Heart left ventricle (tissue), 16 donors: ENCODE measurements at regions not wholly inside any gene's neighbourhood (a gene's known extent, or its start where the extent isn't known, plus 50 kb on each side); places are given as distances from the start of the nearest gene placed in this dataset.

ENCODE experiments used
- ATAC-seq, 4 donors: fragments of 200-7000 bp; cut with Tn5 transposase; one replicate each; pipeline ENCODE4 v1.9.1; 2020 to 2022; ENCODE audit warnings: moderate library complexity in 4 of 4, mild to moderate bottlenecking in 3 of 4, moderate number of reproducible peaks in 1 of 4
- DNase-seq, 5 donors: peaks; one replicate each; pipeline ENCODE4 v3.0.0-alpha.2; 2020
- H3K27ac ChIP-seq, 12 donors: fragments of 200-600 bp; sonication (generic) in 4 of 12; one replicate each; pipeline versions ENCODE4 v1.5.0 to v1.8.0; 2016 to 2022; ENCODE audit warnings: mild to moderate bottlenecking in 2 of 12
- H3K27me3 ChIP-seq, 9 donors: fragments of 200-600 bp; sonication (generic) in 2 of 9; one replicate each; pipeline versions ENCODE4 v1.5.1 to v1.8.0; 2016 to 2022; ENCODE audit warnings: mild to moderate bottlenecking in 3 of 9
- H3K36me3 ChIP-seq, 9 donors: fragments of 200-600 bp; sonication (generic) in 2 of 9; one replicate each; pipeline versions ENCODE4 v1.5.0 to v1.8.0; 2018 to 2022; ENCODE audit warnings: mild to moderate bottlenecking in 2 of 9
- H3K4me1 ChIP-seq, 12 donors: fragments of 200-600 bp; sonication (generic) in 4 of 12; one replicate each; pipeline versions ENCODE4 v1.5.0 to v1.8.0; 2016 to 2022; ENCODE audit warnings: mild to moderate bottlenecking in 3 of 12
- H3K4me3 ChIP-seq, 12 donors: fragments of 200-600 bp; sonication (generic) in 4 of 12; one replicate each; pipeline versions ENCODE4 v1.5.0 to v1.8.0; 2017 to 2022; ENCODE audit warnings: mild to moderate bottlenecking in 9 of 12, moderate library complexity in 4 of 12
- H3K9me3 ChIP-seq, 12 donors: fragments of 200-600 bp; sonication (generic) in 4 of 12; one replicate each; pipeline versions ENCODE4 v1.5.0 to v1.8.0; 2016 to 2022; ENCODE audit warnings: mild to moderate bottlenecking in 1 of 12
- POLR2A ChIP-seq, 2 donors: fragments of 450-650 bp; IDR thresholded peaks; one replicate each; pipeline ENCODE4 v1.6.1; 2017; ENCODE audit warnings: antibody characterized with exemption in 2 of 2, mild to moderate bottlenecking in 2 of 2, moderate library complexity in 2 of 2
- WGBS, 4 donors: extraction: QIAGEN DNeasy Blood & Tissue Kit in 2 of 4; methylation state at CpG; one replicate each; pipeline versions ENCODE4 v1.1.5 to v1.1.7; 2013 to 2018; 5-methylcytosine and 5-hydroxymethylcytosine counted together
- intact Hi-C, 10 donors: fragments of 100-400 bp; cut with DNase I; formaldehyde crosslinking; loops; one replicate each; pipeline versions ENCODE4 v1.11.1 to v1.14.2; 2022
- TF ChIP-seq, protein P1 (sequence below), 12 donors: fragments of 200-600 bp; sonication (generic) in 4 of 12; IDR thresholded peaks; one replicate each; pipeline versions ENCODE4 v1.5.0 to v1.8.0; 2018 to 2022; ENCODE audit warnings: antibody characterized with exemption in 12 of 12, mild to moderate bottlenecking in 5 of 12
- donor health status: ischemic (EF 13 %, LVEDD 7.1; RV severe dilation, severe dysfunction).
- donor health status: healthy with polysubstance abuse.
- donor health status: DM: no; HTN: yes; CAD: no.
- donor health status: DM: no; HTN: no; CAD: no.
- donor health status: ischemic (EF 25% LVEDD 6.9; RV normal size, moderate dysfunction).
- donor health status: ischemic (EF 25% LVEDD 5.7; RV mildly dilated, moderate dysfunction).
- donor health status: healthy.
- donor health status: DM: yes; HTN: yes; CAD: no.
- donor health status: ischemic (EF 35%, LVEDD 5.7; RV mildly dilated, moderate dysfunction).
- donor health status: nonischemic (EF 11% LVEDD 7.7; RV severe dilation, severe dysfunction).
- donor health status: DM: yes; HTN: yes; CAD: no.
- donor health status: PGD.
- donor health status: ischemic (EF 29% LVEDD 5.4; RV normal size, mild dysfunction).
- donor health status: nonischemic (EF 23%, LVEDD 6.1; RV moderate dilation, normal function).

DNA sequence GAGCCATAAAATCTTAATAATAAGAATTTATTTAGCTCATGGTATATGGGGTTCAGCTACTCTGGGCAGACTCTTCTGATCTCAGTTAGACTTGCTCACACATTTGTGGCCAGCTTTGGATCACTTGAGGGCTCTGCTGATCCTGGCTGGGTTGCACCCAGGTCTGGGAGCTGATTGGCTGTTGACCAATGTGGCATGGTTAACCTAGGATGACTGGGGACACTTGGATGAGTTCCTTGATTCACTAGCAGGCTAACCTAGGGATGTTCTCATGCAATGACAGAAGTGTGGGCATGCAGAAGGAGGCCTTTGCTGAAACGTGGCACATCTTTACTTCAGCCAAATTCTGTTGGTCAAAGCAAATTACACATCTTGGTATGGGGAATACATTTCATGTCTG, 569.5 kb downstream of the UTRN start:
- TF ChIP-seq POLR2A (IDR thresholded peaks at IDR 0.05): no peak
- TF ChIP-seq, protein P1, sequence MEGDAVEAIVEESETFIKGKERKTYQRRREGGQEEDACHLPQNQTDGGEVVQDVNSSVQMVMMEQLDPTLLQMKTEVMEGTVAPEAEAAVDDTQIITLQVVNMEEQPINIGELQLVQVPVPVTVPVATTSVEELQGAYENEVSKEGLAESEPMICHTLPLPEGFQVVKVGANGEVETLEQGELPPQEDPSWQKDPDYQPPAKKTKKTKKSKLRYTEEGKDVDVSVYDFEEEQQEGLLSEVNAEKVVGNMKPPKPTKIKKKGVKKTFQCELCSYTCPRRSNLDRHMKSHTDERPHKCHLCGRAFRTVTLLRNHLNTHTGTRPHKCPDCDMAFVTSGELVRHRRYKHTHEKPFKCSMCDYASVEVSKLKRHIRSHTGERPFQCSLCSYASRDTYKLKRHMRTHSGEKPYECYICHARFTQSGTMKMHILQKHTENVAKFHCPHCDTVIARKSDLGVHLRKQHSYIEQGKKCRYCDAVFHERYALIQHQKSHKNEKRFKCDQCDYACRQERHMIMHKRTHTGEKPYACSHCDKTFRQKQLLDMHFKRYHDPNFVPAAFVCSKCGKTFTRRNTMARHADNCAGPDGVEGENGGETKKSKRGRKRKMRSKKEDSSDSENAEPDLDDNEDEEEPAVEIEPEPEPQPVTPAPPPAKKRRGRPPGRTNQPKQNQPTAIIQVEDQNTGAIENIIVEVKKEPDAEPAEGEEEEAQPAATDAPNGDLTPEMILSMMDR (IDR thresholded peaks at IDR 0.05): no peak
- peaks cover 0 to 3% (median 0%) of the 10 kb centered on the region in 12 donors for H3K4me1 ChIP-seq
- WGBS, 4 donors: 75 to 92% (median 85%) methylated on average over 1 of the region's 1 CpG
- no peaks in the 10 kb centered on the region for H3K27me3 ChIP-seq
- ATAC-seq (no peak), DNase-seq (no peak)
- H3K4me3 ChIP-seq: no peak overlapping the region
- H3K9me3 ChIP-seq: no peaks in the 10 kb centered on the region
- intact Hi-C loops: no loop called here
- no peak overlapping the region for H3K27ac ChIP-seq
- H3K36me3 ChIP-seq: peaks cover 0 to 45% (median 36%) of the 10 kb centered on the region in 9 donors

DNA sequence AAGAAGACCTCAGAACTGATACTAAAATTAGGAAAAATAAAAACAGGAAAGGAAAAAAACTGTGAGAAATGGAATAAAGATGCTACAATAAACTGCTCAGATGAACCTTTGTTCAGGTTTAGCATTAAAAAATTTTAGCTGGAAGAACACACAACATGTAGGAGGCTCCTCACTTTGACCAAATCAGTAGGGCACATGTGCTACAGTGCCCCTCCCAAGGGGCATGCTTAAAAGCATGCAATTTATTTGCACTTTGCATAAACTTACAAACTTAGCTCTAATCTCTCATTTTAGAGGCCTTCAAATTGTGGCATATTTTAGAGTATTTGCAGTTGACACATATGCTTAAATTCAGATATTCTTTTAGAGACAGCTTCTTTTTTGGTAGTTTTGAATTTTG, 570.2 kb downstream of the UTRN start:
- Histone ChIP-seq H3K36me3 (peaks cover 0 to 38% (median 34%) of the 10 kb centered on the region in 9 donors), H3K4me1 (peaks cover 0 to 3% (median 0%) of the 10 kb centered on the region in 12 donors), H3K4me3 (no peak overlapping the region), H3K27ac (no peak overlapping the region), H3K9me3 (no peaks in the 10 kb centered on the region), H3K27me3 (no peaks in the 10 kb centered on the region)
- no peak for DNase-seq
- intact Hi-C loops: no loop called here
- TF ChIP-seq, protein P1 (IDR thresholded peaks at IDR 0.05): no peak
- TF ChIP-seq POLR2A (IDR thresholded peaks at IDR 0.05): no peak
- ATAC-seq: no peak

DNA sequence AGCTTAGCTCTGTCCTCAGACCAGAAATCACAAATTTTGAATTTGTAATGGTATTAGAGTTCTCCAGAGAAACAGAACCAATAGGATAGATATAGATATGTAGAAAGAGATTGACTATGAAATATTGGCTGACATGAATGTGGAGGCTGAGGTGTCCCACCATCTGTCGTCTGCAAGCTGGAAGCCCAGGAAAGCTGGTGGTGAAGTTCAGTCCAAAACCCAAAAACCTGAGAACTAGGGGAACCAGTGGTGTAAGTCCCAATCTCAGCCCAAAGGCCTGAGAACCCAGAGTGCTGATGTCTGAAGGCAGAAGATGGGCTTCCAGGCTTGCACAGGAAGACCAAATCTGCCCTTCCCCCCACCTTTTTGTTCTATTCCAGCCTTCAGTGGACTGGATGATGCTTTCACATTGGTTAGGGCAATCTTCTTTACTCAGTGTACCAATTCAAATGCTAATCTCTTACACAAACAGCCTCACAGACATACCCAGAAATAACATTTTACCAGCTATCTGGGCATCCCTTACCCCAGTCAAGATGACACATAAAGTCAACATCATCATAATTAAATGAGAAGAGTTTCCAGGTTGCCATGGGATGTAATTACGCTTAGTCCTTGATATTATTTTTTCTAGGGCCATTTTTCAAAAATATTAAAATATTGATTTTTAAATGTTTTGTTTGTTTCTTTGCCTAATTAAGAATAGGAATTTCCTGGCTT, 570.8 kb downstream of the UTRN start:
- intact Hi-C loops: no loop called here
- no peak for DNase-seq
- no peaks in the 10 kb centered on the region for H3K27me3 ChIP-seq
- no peaks in the 10 kb centered on the region for H3K9me3 ChIP-seq
- 89 to 99% (median 93%) methylated on average over 2 of the region's 2 CpGs for WGBS, 4 donors
- TF ChIP-seq POLR2A (IDR thresholded peaks at IDR 0.05): no peak
- TF ChIP-seq, protein P1 (IDR thresholded peaks at IDR 0.05): no peak
- no peak for ATAC-seq
- H3K36me3 ChIP-seq: peaks cover 0 to 32% (median 28%) of the 10 kb centered on the region in 9 donors
- H3K27ac ChIP-seq: no peak overlapping the region
- H3K4me1 ChIP-seq: peaks cover 0 to 3% (median 0%) of the 10 kb centered on the region in 12 donors
- H3K4me3 ChIP-seq: no peak overlapping the region

DNA sequence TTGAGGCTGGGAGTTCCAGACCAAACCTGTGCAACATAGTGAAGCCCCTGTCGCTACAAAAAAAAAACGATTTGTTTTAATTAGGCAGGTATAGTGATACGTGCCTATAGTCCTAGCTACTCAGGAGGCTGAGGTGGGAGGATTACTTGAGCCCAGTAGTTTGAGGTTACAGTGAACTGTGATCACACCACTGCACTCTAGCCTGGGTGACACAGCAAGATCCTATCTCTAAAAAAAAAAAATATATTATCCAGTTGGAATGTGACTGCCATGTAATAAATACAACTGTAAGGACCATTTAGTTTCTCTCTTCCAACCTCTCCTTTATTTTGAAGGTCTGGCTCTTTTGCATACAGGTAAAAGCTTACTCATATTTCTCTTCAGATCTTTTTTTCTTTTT, 571.5 kb downstream of the UTRN start:
- Histone ChIP-seq H3K4me3 (no peak overlapping the region), H3K27ac (no peak overlapping the region), H3K4me1 (peaks cover 0 to 3% (median 0%) of the 10 kb centered on the region in 12 donors), H3K27me3 (no peaks in the 10 kb centered on the region), H3K9me3 (no peaks in the 10 kb centered on the region), H3K36me3 (peaks cover 0 to 26% (median 22%) of the 10 kb centered on the region in 9 donors)
- intact Hi-C loops: no loop called here
- ATAC-seq (no peak), DNase-seq (no peak)
- 90 to 96% (median 93%) methylated on average over 3 of the region's 3 CpGs for WGBS, 4 donors
- TF ChIP-seq POLR2A (IDR thresholded peaks at IDR 0.05): no peak
- TF ChIP-seq, protein P1 (IDR thresholded peaks at IDR 0.05): no peak
